Myocyte (in vitro differentiated cells): ENCODE measurements at regions not wholly inside any gene's neighbourhood (a gene's known extent, or its start where the extent isn't known, plus 50 kb on each side); places are given as distances from the start of the nearest gene placed in this dataset.
A peak's percentile ranks its signal among the peaks of the same experiment; 100 is the strongest.

Source experiments
- DNase-seq: peaks from one replicate; pipeline ENCODE4 v3.0.0-alpha.2; 2012; ENCODE audit warnings: low read depth

GRCh38 chr12:25752710-25753309 lies 199.7 kb upstream of the LMNTD1 start:
- no peak for DNase-seq

GRCh38 chr12:25755136-25755970 lies 202.3 kb upstream of the LMNTD1 start:
- no peak for DNase-seq

GRCh38 chr12:25755971-25756260 lies 202.6 kb upstream of the RASSF8 start:
- no peak for DNase-seq

GRCh38 chr12:25757037-25757665 lies 201.3 kb upstream of the RASSF8 start:
- peak; percentile 37 for DNase-seq

- peak; percentile 6 for DNase-seq
Observed at GRCh38 chr12:25759752-25760151, 198.7 kb upstream of the RASSF8 start.

GRCh38 chr12:25761356-25761755 lies 197.1 kb upstream of the RASSF8 start:
- DNase-seq = no peak

- no peak for DNase-seq
Observed at GRCh38 chr12:25764409-25764808, 194.1 kb upstream of the RASSF8 start.

- no peak for DNase-seq
Observed at GRCh38 chr12:25764892-25765291, 193.6 kb upstream of the RASSF8 start.

GRCh38 chr12:25767606-25768005 lies 190.9 kb upstream of the RASSF8 start:
- no peak for DNase-seq

- no peak for DNase-seq
Observed at GRCh38 chr12:25768151-25768550, 190.3 kb upstream of the RASSF8 start.

GRCh38 chr12:25769082-25769945 lies 189.2 kb upstream of the RASSF8 start:
- no peak for DNase-seq

GRCh38 chr12:25771041-25771440 lies 187.4 kb upstream of the RASSF8 start:
- DNase-seq = no peak

GRCh38 chr12:25771476-25771875 lies 187.0 kb upstream of the RASSF8 start:
- no peak for DNase-seq

GRCh38 chr12:25775968-25776367 lies 182.5 kb upstream of the RASSF8 start:
- no peak for DNase-seq

- no peak for DNase-seq
Observed at GRCh38 chr12:25780771-25781170, 177.7 kb upstream of the RASSF8 start.

GRCh38 chr12:25781232-25781631 lies 177.2 kb upstream of the RASSF8 start:
- no peak for DNase-seq

GRCh38 chr12:25783566-25783965 lies 174.9 kb upstream of the RASSF8 start:
- no peak for DNase-seq

GRCh38 chr12:25784669-25785068 lies 173.8 kb upstream of the RASSF8 start:
- DNase-seq = peak; percentile 83

- no peak for DNase-seq
Observed at GRCh38 chr12:25785134-25785533, 173.3 kb upstream of the RASSF8 start.

GRCh38 chr12:25787701-25788100 lies 170.8 kb upstream of the RASSF8 start:
- peak; percentile 79 for DNase-seq

GRCh38 chr12:25788707-25789442 lies 169.6 kb upstream of the RASSF8 start:
- DNase-seq = no peak
